HEK293 (cell line): ENCODE measurements at regions not wholly inside any gene's neighbourhood (a gene's known extent, or its start where the extent isn't known, plus 50 kb on each side); places are given as distances from the start of the nearest gene placed in this dataset.

Experiments
- CTCF ChIA-PET: fragments of 350-600 bp; formaldehyde crosslinking; extraction: SDS; loops from one replicate; lab custom pipeline; 2021; ENCODE audit warnings: antibody characterized with exemption; lab: Yijun Ruan, JAX
- POLR2A ChIA-PET: fragments of 300-600 bp; formaldehyde crosslinking; extraction: SDS; loops from one replicate; lab custom pipeline; 2020; ENCODE audit warnings: antibody characterized with exemption, inconsistent platforms; lab: Yijun Ruan, JAX
- H3K27ac ChIP-seq: fragments of 200-500 bp; sonication (Bioruptor generic); 2 replicates; pipeline ENCODE4 v1.5.1; 2014; ENCODE audit warnings: low read depth, low read length, control low read depth, inconsistent platforms; ENCODE audit errors: extremely low read depth
- H3K36me3 ChIP-seq, 2 experiments: fragments of 200-500 bp in 1 of 2; sonication (Bioruptor generic) in 1 of 2; 1 replicate in 1 of 2; 2 replicates in 1 of 2; pipeline ENCODE4 v1.5.1; 2014 to 2017; ENCODE audit warnings: inconsistent platforms in 2 of 2, low read length in 2 of 2; ENCODE audit not compliant: control insufficient read depth in 2 of 2, insufficient read depth in 1 of 2
- H3K4me1 ChIP-seq: fragments of 200-500 bp; sonication (Bioruptor generic); 2 replicates; pipeline ENCODE4 v1.5.1; 2014; ENCODE audit warnings: mild to moderate bottlenecking, low read length, inconsistent platforms; ENCODE audit not compliant: control insufficient read depth, insufficient read depth
- H3K4me3 ChIP-seq: 2 replicates; pipeline ENCODE4 v1.5.1; 2011; ENCODE audit warnings: low read depth, mild to moderate bottlenecking, control low read depth, low read length, moderate library complexity
- H3K9me3 ChIP-seq: fragments of 200-500 bp; sonication (Bioruptor generic); 2 replicates; pipeline ENCODE4 v1.5.1; 2014; ENCODE audit warnings: low read depth, low read length, inconsistent platforms; ENCODE audit not compliant: control insufficient read depth, insufficient read depth
- BCL11A ChIP-seq: fragments of 450-650 bp; formaldehyde crosslinking; IDR thresholded peaks from 2 replicates; pipeline ENCODE4 v1.5.1; 2016; ENCODE audit warnings: low read depth, missing biosample characterization, missing genetic modification characterization
- GLIS1 ChIP-seq: fragments of 450-650 bp; formaldehyde crosslinking; IDR thresholded peaks from 2 replicates; pipeline ENCODE4 v1.5.1; 2016; ENCODE audit warnings: missing biosample characterization, missing genetic modification characterization
- KLF17 ChIP-seq: fragments of 450-650 bp; formaldehyde crosslinking; IDR thresholded peaks from 2 replicates; pipeline ENCODE4 v1.5.1; 2016; ENCODE audit warnings: missing biosample characterization, missing genetic modification characterization
- MEIS1 ChIP-seq: sonication (generic); formaldehyde crosslinking; IDR thresholded peaks from 2 replicates; pipeline ENCODE4 v1.8.1; 2022; ENCODE audit warnings: missing genetic modification reagents, mild to moderate bottlenecking, borderline replicate concordance
- MZF1 ChIP-seq: fragments of 450-650 bp; formaldehyde crosslinking; IDR thresholded peaks from 2 replicates; pipeline ENCODE4 v1.5.1; 2017; ENCODE audit warnings: missing biosample characterization, missing genetic modification characterization, borderline replicate concordance
- PATZ1 ChIP-seq: fragments of 450-650 bp; formaldehyde crosslinking; IDR thresholded peaks from 2 replicates; pipeline ENCODE4 v1.5.1; 2016; ENCODE audit warnings: missing biosample characterization, missing genetic modification characterization
- SP7 ChIP-seq: fragments of 450-650 bp; formaldehyde crosslinking; IDR thresholded peaks from 2 replicates; pipeline ENCODE4 v1.5.1; 2016; ENCODE audit warnings: missing biosample characterization, missing genetic modification characterization
- YY2 ChIP-seq: fragments of 450-650 bp; formaldehyde crosslinking; IDR thresholded peaks from 2 replicates; pipeline ENCODE4 v1.5.1; 2016; ENCODE audit warnings: missing biosample characterization, missing genetic modification characterization
- ZBTB8A ChIP-seq: fragments of 450-650 bp; formaldehyde crosslinking; IDR thresholded peaks from 2 replicates; pipeline ENCODE4 v1.5.1; 2016; ENCODE audit warnings: missing biosample characterization, missing genetic modification characterization
- ZNF114 ChIP-seq: fragments of 450-650 bp; formaldehyde crosslinking; IDR thresholded peaks from 2 replicates; pipeline ENCODE4 v1.5.0; 2017; ENCODE audit warnings: missing biosample characterization, missing genetic modification characterization
- ZNF155 ChIP-seq: fragments of 450-650 bp; formaldehyde crosslinking; IDR thresholded peaks from 2 replicates; pipeline ENCODE4 v1.5.1; 2016; ENCODE audit warnings: missing biosample characterization, missing genetic modification characterization
- ZNF23 ChIP-seq: fragments of 450-650 bp; formaldehyde crosslinking; IDR thresholded peaks from 2 replicates; pipeline ENCODE4 v1.5.1; 2016; ENCODE audit warnings: missing biosample characterization, missing genetic modification characterization, borderline replicate concordance
- ZNF311 ChIP-seq: fragments of 450-650 bp; formaldehyde crosslinking; IDR thresholded peaks from 2 replicates; pipeline ENCODE4 v1.5.1; 2017; ENCODE audit warnings: missing biosample characterization, missing genetic modification characterization, borderline replicate concordance
- ZNF354C ChIP-seq: fragments of 450-650 bp; formaldehyde crosslinking; IDR thresholded peaks from 2 replicates; pipeline ENCODE4 v1.5.1; 2016; ENCODE audit warnings: missing biosample characterization, missing genetic modification characterization, low read depth, borderline replicate concordance
- ZNF366 ChIP-seq: fragments of 450-650 bp; formaldehyde crosslinking; conservative IDR thresholded peaks from 2 replicates; pipeline ENCODE4 v1.5.1; 2016; ENCODE audit warnings: missing biosample characterization, missing genetic modification characterization
- ZNF529 ChIP-seq: fragments of 450-650 bp; formaldehyde crosslinking; IDR thresholded peaks from 2 replicates; pipeline ENCODE4 v1.5.1; 2017; ENCODE audit warnings: missing genetic modification characterization, missing biosample characterization; ENCODE audit not compliant: insufficient replicate concordance
- ZNF548 ChIP-seq: fragments of 450-650 bp; formaldehyde crosslinking; IDR thresholded peaks from 2 replicates; pipeline ENCODE4 v1.5.1; 2016; ENCODE audit warnings: missing biosample characterization, missing genetic modification characterization
- ZNF560 ChIP-seq: fragments of 450-650 bp; formaldehyde crosslinking; IDR thresholded peaks from 2 replicates; pipeline ENCODE4 v1.5.1; 2017; ENCODE audit warnings: missing biosample characterization, missing genetic modification characterization, borderline replicate concordance
- ZNF596 ChIP-seq: fragments of 450-650 bp; IDR thresholded peaks from 2 replicates; pipeline ENCODE4 v1.5.0; 2018; ENCODE audit warnings: missing biosample characterization, mild to moderate bottlenecking, missing genetic modification characterization, moderate library complexity
- ZNF624 ChIP-seq: fragments of 450-650 bp; formaldehyde crosslinking; IDR thresholded peaks from 2 replicates; pipeline ENCODE4 v1.5.1; 2017; ENCODE audit warnings: missing biosample characterization, missing genetic modification characterization
- ZNF639 ChIP-seq: fragments of 450-650 bp; formaldehyde crosslinking; IDR thresholded peaks from 2 replicates; pipeline ENCODE4 v1.5.1; 2016; ENCODE audit warnings: missing biosample characterization, missing genetic modification characterization
- ZNF658 ChIP-seq: fragments of 450-650 bp; formaldehyde crosslinking; IDR thresholded peaks from 2 replicates; pipeline ENCODE4; 2016; ENCODE audit warnings: missing biosample characterization, missing genetic modification characterization
- ZNF747 ChIP-seq: fragments of 450-650 bp; formaldehyde crosslinking; IDR thresholded peaks from 2 replicates; pipeline ENCODE4 v1.5.1; 2016; ENCODE audit warnings: missing biosample characterization, missing genetic modification characterization
- ZNF785 ChIP-seq: fragments of 450-650 bp; formaldehyde crosslinking; IDR thresholded peaks from 2 replicates; pipeline ENCODE4 v1.5.1; 2016; ENCODE audit warnings: missing biosample characterization, missing genetic modification characterization
- TF ChIP-seq, protein P1 (sequence below): fragments of 450-650 bp; formaldehyde crosslinking; IDR thresholded peaks from 2 replicates; pipeline ENCODE4 v1.5.1; 2017; ENCODE audit warnings: missing biosample characterization, missing genetic modification characterization
- TF ChIP-seq, protein P2 (sequence below): fragments of 450-650 bp; formaldehyde crosslinking; IDR thresholded peaks from 2 replicates; pipeline ENCODE4 v1.5.1; 2016; ENCODE audit warnings: missing biosample characterization, missing genetic modification characterization
- TF ChIP-seq, protein P3 (sequence below): fragments of 450-650 bp; formaldehyde crosslinking; IDR thresholded peaks from 2 replicates; pipeline ENCODE4 v1.5.1; 2016; ENCODE audit warnings: missing biosample characterization, missing genetic modification characterization

DNA sequence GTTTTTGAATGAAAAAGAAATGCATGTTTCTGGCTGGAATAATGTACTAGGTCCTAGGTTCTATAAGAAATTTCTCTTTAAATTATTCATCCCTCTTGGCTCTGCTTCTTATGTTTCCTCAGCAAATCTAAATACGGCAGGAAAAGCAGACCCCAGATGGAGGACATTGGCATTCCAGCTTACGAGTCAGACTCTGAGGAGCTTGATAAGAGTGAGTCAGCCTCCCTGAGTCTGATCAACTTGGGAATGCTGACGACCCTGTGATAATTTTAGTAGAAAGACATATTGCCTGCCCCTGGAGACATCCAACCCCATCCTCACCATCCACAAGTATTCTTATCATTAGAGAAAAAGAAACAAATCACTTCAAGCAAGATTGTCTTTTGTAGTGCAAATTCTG lies 509.7 kb upstream of the MARCKS start:
- Histone ChIP-seq H3K36me3 (no peaks in the 10 kb centered on the region), H3K9me3 (no peaks in the 10 kb centered on the region), H3K4me1 (no peaks in the 10 kb centered on the region), H3K27ac (no peak overlapping the region), H3K4me3 (no peak overlapping the region)
- POLR2A ChIA-PET: no interaction called here
- TF ChIP-seq ZNF560 (tag by site-specific recombination): no peak
- TF ChIP-seq ZNF624 (tag by site-specific recombination): no peak
- no peak for TF ChIP-seq ZNF23 (tag by site-specific recombination)
- no peak for TF ChIP-seq ZNF366 (tag by site-specific recombination)
- no peak for TF ChIP-seq MZF1
- TF ChIP-seq, protein P1, sequence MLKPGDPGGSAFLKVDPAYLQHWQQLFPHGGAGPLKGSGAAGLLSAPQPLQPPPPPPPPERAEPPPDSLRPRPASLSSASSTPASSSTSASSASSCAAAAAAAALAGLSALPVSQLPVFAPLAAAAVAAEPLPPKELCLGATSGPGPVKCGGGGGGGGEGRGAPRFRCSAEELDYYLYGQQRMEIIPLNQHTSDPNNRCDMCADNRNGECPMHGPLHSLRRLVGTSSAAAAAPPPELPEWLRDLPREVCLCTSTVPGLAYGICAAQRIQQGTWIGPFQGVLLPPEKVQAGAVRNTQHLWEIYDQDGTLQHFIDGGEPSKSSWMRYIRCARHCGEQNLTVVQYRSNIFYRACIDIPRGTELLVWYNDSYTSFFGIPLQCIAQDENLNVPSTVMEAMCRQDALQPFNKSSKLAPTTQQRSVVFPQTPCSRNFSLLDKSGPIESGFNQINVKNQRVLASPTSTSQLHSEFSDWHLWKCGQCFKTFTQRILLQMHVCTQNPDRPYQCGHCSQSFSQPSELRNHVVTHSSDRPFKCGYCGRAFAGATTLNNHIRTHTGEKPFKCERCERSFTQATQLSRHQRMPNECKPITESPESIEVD: no peak
- TF ChIP-seq YY2: no peak
- TF ChIP-seq ZNF639 (tag by site-specific recombination): no peak
- TF ChIP-seq, protein P2, sequence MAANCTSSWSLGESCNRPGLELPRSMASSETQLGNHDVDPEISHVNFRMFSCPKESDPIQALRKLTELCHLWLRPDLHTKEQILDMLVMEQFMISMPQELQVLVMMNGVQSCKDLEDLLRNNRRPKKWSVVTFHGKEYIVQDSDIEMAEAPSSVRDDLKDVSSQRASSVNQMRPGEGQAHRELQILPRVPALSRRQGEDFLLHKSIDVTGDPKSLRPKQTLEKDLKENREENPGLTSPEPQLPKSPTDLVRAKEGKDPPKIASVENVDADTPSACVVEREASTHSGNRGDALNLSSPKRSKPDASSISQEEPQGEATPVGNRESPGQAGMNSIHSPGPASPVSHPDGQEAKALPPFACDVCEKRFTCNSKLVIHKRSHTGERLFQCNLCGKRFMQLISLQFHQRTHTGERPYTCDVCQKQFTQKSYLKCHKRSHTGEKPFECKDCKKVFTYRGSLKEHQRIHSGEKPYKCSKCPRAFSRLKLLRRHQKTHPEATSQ: no peak
- no peak for TF ChIP-seq GLIS1 (tag by site-specific recombination)
- no peak for TF ChIP-seq ZNF529
- CTCF ChIA-PET: no interaction called here

GRCh38 chr6:113350461-113350860 lies 506.7 kb upstream of the MARCKS start:
- Histone ChIP-seq H3K9me3 (no peaks in the 10 kb centered on the region), H3K36me3 (no peaks in the 10 kb centered on the region), H3K4me1 (no peaks in the 10 kb centered on the region), H3K4me3 (no peak overlapping the region), H3K27ac (no peak overlapping the region)
- POLR2A ChIA-PET: no interaction called here
- CTCF ChIA-PET: interaction anchor here (0.6 to 0.7 kb wide), 2 partner anchors 23 to 281 kb away, joined by 3 to 4 read pairs; no protein-coding TSS in a partner anchor
- TF ChIP-seq SP7 (tag by site-specific recombination) (no peak), ZNF596 (no peak), ZNF747 (tag by site-specific recombination) (no peak), ZNF354C (tag by site-specific recombination) (no peak), ZNF155 (no peak), ZNF114 (tag by site-specific recombination) (no peak), ZNF548 (tag by site-specific recombination) (no peak), KLF17 (tag by site-specific recombination) (no peak), ZNF311 (tag by site-specific recombination) (no peak), ZBTB8A (no peak), ZNF785 (tag by site-specific recombination) (no peak), BCL11A (tag by site-specific recombination) (no peak), PATZ1 (tag by site-specific recombination) (no peak), MEIS1 (CRISPR knock-in tag) (no peak), ZNF658 (tag by site-specific recombination) (no peak)
- TF ChIP-seq, protein P3, sequence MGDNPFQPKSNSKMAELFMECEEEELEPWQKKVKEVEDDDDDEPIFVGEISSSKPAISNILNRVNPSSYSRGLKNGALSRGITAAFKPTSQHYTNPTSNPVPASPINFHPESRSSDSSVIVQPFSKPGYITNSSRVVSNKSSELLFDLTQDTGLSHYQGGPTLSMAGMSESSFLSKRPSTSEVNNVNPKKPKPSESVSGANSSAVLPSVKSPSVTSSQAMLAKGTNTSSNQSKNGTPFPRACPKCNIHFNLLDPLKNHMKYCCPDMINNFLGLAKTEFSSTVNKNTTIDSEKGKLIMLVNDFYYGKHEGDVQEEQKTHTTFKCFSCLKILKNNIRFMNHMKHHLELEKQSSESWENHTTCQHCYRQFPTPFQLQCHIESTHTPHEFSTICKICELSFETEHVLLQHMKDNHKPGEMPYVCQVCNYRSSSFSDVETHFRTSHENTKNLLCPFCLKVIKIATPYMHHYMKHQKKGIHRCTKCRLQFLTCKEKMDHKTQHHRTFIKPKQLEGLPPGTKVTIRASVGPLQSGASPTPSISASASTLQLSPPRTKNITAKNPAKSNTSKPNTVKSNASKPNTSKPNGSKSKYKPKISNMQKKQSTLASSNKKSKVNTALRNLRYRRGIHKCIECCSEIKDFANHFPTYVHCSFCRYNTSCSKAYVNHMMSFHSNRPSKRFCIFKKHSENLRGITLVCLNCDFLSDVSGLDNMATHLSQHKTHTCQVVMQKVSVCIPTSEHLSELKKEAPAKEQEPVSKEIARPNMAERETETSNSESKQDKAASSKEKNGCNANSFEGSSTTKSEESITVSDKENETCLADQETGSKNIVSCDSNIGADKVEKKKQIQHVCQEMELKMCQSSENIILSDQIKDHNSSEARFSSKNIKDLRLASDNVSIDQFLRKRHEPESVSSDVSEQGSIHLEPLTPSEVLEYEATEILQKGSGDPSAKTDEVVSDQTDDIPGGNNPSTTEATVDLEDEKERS (tag by site-specific recombination): no peak
